ENCODE measurements at regions not wholly inside any gene's neighbourhood (a gene's known extent, or its start where the extent isn't known, plus 50 kb on each side); places are given as distances from the start of the nearest gene placed in this dataset.

DNA sequence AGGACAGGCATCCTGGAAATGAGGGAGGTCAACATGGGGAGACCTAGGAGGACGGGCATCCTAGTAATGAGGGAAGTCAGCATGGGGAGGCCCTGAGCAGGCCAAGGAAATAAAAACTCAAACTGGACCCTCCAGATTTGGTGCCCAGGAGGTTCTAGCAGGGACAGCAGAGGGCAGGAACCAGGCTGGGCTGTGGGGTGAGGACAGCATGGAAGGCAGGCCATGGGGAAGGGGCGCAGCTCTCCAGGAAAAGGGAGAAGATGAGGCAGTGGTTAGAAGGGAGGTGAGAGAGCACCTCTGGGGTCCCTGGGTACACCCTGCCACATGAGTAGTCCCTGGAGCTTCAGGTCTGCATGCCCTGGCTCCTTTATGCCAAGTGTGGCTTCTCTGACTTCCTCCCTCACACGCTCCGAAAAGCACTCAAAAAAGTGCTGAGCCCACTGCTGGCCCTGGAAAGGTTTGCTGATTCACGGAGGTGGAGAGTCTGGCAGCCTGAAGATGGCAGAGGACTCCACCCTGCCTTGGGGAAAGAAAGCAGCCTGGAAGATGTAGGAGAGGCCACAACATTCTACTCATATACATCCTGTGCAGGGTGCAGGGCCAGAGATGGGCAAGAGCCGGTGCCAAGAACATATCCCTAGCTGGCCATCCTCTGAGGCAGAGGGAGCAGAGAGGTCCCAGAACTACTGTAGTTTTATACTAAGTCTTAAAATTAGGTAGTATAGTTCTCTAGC is 154.9 kb downstream of the MRPL14 start (continued):
- TF ChIP-seq POLR2B (IDR thresholded peaks at IDR 0.05; ENCODE audit: low read depth, partially characterized antibody) (peak; percentile 36), GATAD2A (IDR thresholded peaks at IDR 0.05) (peak; percentile 13; the same call in 1 of the 2 replicates), C11orf30 (IDR thresholded peaks at IDR 0.05; ENCODE audit: low read depth) (peak; percentile 93), HSF4 (CRISPR knock-in tag; IDR thresholded peaks at IDR 0.05; ENCODE audit: borderline replicate concordance) (0 out of 2 replicates have a peak, but pooled peaks have one; percentile 67), CHD4 (IDR thresholded peaks at IDR 0.05; ENCODE audit: insufficient read depth, insufficient replicate concordance, low read depth, low read length, poor library complexity, severe bottlenecking) (no peak), ZNF764 (CRISPR knock-in tag; IDR thresholded peaks at IDR 0.05; ENCODE audit: low read depth) (0 out of 2 replicates have a peak, but pooled peaks have one; percentile 15), ZNF445 (CRISPR knock-in tag; IDR thresholded peaks at IDR 0.05; ENCODE audit: low read depth) (peak; percentile 58; the same call in 1 of the 2 replicates), ZNF589 (CRISPR knock-in tag; IDR thresholded peaks at IDR 0.05; ENCODE audit: low read depth) (0 out of 2 replicates have a peak, but pooled peaks have one; percentile 29), CAMTA2 (CRISPR knock-in tag; conservative IDR thresholded peaks at IDR 0.05) (0 out of 2 replicates have a peak, but pooled peaks have one; percentile 7), SPI1 (IDR thresholded peaks at IDR 0.05; ENCODE audit: borderline replicate concordance, low read depth, low read length) (peak; percentile 68; the same call in 1 of the 2 replicates), CBX1 (IDR thresholded peaks at IDR 0.05; ENCODE audit: low read depth) (no peak), SOX6 (IDR thresholded peaks at IDR 0.05) (peak; percentile 28; the same call in 1 of the 2 replicates), NEUROD1 (IDR thresholded peaks at IDR 0.05; ENCODE audit: borderline replicate concordance, low read depth, low read length, partially characterized antibody) (no peak), RAD21 (CRISPR knock-in tag; conservative IDR thresholded peaks at IDR 0.05 in 1 of 2, IDR thresholded peaks at IDR 0.05 in 1 of 2) (peak in 1 of 2 experiments; percentile 29; a peak in 2 of 4 replicates), NFE2 (IDR thresholded peaks at IDR 0.05; ENCODE audit: low read depth) (peak; percentile 91)
- TF ChIP-seq, protein P1, sequence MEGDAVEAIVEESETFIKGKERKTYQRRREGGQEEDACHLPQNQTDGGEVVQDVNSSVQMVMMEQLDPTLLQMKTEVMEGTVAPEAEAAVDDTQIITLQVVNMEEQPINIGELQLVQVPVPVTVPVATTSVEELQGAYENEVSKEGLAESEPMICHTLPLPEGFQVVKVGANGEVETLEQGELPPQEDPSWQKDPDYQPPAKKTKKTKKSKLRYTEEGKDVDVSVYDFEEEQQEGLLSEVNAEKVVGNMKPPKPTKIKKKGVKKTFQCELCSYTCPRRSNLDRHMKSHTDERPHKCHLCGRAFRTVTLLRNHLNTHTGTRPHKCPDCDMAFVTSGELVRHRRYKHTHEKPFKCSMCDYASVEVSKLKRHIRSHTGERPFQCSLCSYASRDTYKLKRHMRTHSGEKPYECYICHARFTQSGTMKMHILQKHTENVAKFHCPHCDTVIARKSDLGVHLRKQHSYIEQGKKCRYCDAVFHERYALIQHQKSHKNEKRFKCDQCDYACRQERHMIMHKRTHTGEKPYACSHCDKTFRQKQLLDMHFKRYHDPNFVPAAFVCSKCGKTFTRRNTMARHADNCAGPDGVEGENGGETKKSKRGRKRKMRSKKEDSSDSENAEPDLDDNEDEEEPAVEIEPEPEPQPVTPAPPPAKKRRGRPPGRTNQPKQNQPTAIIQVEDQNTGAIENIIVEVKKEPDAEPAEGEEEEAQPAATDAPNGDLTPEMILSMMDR (IDR thresholded peaks at IDR 0.05 in 2 of 3, conservative IDR thresholded peaks at IDR 0.05 in 1 of 3; ENCODE audit: insufficient read depth in 2 of 3, low read depth in 1 of 3, low read length in 3 of 3), result peak in 1 of 3 experiments; percentile 37; a peak in 2 of 6 replicates
- TF ChIP-seq, protein P2, sequence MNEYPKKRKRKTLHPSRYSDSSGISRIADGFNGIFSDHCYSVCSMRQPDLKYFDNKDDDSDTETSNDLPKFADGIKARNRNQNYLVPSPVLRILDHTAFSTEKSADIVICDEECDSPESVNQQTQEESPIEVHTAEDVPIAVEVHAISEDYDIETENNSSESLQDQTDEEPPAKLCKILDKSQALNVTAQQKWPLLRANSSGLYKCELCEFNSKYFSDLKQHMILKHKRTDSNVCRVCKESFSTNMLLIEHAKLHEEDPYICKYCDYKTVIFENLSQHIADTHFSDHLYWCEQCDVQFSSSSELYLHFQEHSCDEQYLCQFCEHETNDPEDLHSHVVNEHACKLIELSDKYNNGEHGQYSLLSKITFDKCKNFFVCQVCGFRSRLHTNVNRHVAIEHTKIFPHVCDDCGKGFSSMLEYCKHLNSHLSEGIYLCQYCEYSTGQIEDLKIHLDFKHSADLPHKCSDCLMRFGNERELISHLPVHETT (CRISPR knock-in tag; conservative IDR thresholded peaks at IDR 0.05 in 1 of 2, IDR thresholded peaks at IDR 0.05 in 1 of 2), result peak in 1 of 2 experiments; percentile 52; a peak in 1 of 4 replicates
- TF ChIP-seq, protein P3, sequence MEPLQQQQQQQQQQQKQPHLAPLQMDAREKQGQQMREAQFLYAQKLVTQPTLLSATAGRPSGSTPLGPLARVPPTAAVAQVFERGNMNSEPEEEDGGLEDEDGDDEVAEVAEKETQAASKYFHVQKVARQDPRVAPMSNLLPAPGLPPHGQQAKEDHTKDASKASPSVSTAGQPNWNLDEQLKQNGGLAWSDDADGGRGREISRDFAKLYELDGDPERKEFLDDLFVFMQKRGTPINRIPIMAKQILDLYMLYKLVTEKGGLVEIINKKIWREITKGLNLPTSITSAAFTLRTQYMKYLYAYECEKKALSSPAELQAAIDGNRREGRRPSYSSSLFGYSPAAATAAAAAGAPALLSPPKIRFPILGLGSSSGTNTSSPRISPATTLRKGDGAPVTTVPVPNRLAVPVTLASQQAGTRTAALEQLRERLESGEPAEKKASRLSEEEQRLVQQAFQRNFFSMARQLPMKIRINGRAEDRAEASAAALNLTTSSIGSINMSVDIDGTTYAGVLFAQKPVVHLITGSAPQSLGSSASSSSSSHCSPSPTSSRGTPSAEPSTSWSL (CRISPR knock-in tag; IDR thresholded peaks at IDR 0.05; ENCODE audit: borderline replicate concordance), result peak; percentile 52; the same call in 1 of the 2 replicates

All from K562 (cell line).